ENCODE measurements at regions not wholly inside any gene's neighbourhood (a gene's known extent, or its start where the extent isn't known, plus 50 kb on each side); places are given as distances from the start of the nearest gene placed in this dataset.
"Not testable (repeated sequence)": the region's sequence is repeated elsewhere in the genome, so short reads cannot be mapped to it uniquely, and the experiment has no call there.

GRCh38 chr3:188019727-188020126 lies 134.2 kb upstream of the LPP start:
- Histone ChIP-seq H3K27me3 (ENCODE audit: control insufficient read depth in 1 of 2, insufficient read depth in 2 of 2, low read length in 1 of 2) (no peaks in the 10 kb centered on the region), H3K27ac (ENCODE audit: low read depth in 1 of 2, low read length in 2 of 2) (no peak overlapping the region), H3K36me3 (ENCODE audit: control insufficient read depth in 1 of 2, insufficient read depth in 2 of 2, low read length in 1 of 2) (no peaks in the 10 kb centered on the region), H3K9me3 (ENCODE audit: control insufficient read depth, low read length) (no peaks in the 10 kb centered on the region), H3K4me1 (ENCODE audit: control insufficient read depth in 1 of 2, insufficient read depth in 2 of 2, low read length in 2 of 2) (peaks cover 0 to 6% of the 10 kb centered on the region in 2 donors), H3K4me3 (ENCODE audit: low read length in 2 of 2) (no peak overlapping the region)
- intact Hi-C loops (cut with DNase I) = no loop called here
- DNase-seq (no peak), ATAC-seq (ENCODE audit: low FRiP score) (no peak)
- 37 to 41% methylated on average over 4 of the region's 4 CpGs for WGBS, 2 donors

- DNase-seq (peak in 1 of 2 donors; percentile 66), ATAC-seq (ENCODE audit: low FRiP score) (peak; percentile 79)
- no peaks in the 10 kb centered on the region for H3K9me3 ChIP-seq (ENCODE audit: control insufficient read depth, low read length)
- peak overlapping the region in 1 of 2 donors; percentile 44 for H3K27ac ChIP-seq (ENCODE audit: low read depth in 1 of 2, low read length in 2 of 2)
- H3K4me1 ChIP-seq (ENCODE audit: control insufficient read depth in 1 of 2, insufficient read depth in 2 of 2, low read length in 2 of 2) = peaks cover 0 to 6% of the 10 kb centered on the region in 2 donors
- no peaks in the 10 kb centered on the region for H3K27me3 ChIP-seq (ENCODE audit: control insufficient read depth in 1 of 2, insufficient read depth in 2 of 2, low read length in 1 of 2)
- intact Hi-C loops (cut with DNase I) = no loop called here
- 45 to 54% methylated on average over 3 of the region's 3 CpGs for WGBS, 2 donors
- H3K4me3 ChIP-seq (ENCODE audit: low read length in 2 of 2) = no peak overlapping the region
- no peaks in the 10 kb centered on the region for H3K36me3 ChIP-seq (ENCODE audit: control insufficient read depth in 1 of 2, insufficient read depth in 2 of 2, low read length in 1 of 2)
These were observed 132.9 kb upstream of the LPP start for GRCh38 chr3:188021041-188021440.

- Histone ChIP-seq H3K9me3 (ENCODE audit: control insufficient read depth, low read length) (no peaks in the 10 kb centered on the region), H3K27ac (ENCODE audit: low read depth in 1 of 2, low read length in 2 of 2) (peak overlapping the region in 1 of 2 donors; percentile 44), H3K36me3 (ENCODE audit: control insufficient read depth in 1 of 2, insufficient read depth in 2 of 2, low read length in 1 of 2) (no peaks in the 10 kb centered on the region), H3K27me3 (ENCODE audit: control insufficient read depth in 1 of 2, insufficient read depth in 2 of 2, low read length in 1 of 2) (no peaks in the 10 kb centered on the region), H3K4me1 (ENCODE audit: control insufficient read depth in 1 of 2, insufficient read depth in 2 of 2, low read length in 2 of 2) (peaks cover 0 to 6% of the 10 kb centered on the region in 2 donors), H3K4me3 (ENCODE audit: low read length in 2 of 2) (no peak overlapping the region)
- WGBS, 2 donors = 50 to 53% methylated on average over 7 of the region's 7 CpGs
- intact Hi-C loops (cut with DNase I) = no loop called here
- DNase-seq (no peak), ATAC-seq (ENCODE audit: low FRiP score) (peak; percentile 67)
These were observed 132.4 kb upstream of the LPP start for GRCh38 chr3:188021502-188022040.

GRCh38 chr3:188022902-188023301 lies 131.1 kb upstream of the LPP start:
- H3K9me3 ChIP-seq (ENCODE audit: control insufficient read depth, low read length); intact Hi-C loops (cut with DNase I); H3K27me3 ChIP-seq (ENCODE audit: control insufficient read depth in 1 of 2, insufficient read depth in 2 of 2, low read length in 1 of 2); H3K4me1 ChIP-seq (ENCODE audit: control insufficient read depth in 1 of 2, insufficient read depth in 2 of 2, low read length in 2 of 2); ATAC-seq (ENCODE audit: low FRiP score); H3K27ac ChIP-seq (ENCODE audit: low read depth in 1 of 2, low read length in 2 of 2); H3K4me3 ChIP-seq (ENCODE audit: low read length in 2 of 2); DNase-seq; H3K36me3 ChIP-seq (ENCODE audit: control insufficient read depth in 1 of 2, insufficient read depth in 2 of 2, low read length in 1 of 2): not testable (repeated sequence)
- 96 to 97% methylated on average over 4 of the region's 4 CpGs for WGBS, 2 donors

GRCh38 chr3:188025555-188025954 lies 128.4 kb upstream of the LPP start:
- Histone ChIP-seq H3K4me3 (ENCODE audit: low read length in 2 of 2) (no peak overlapping the region), H3K4me1 (ENCODE audit: control insufficient read depth in 1 of 2, insufficient read depth in 2 of 2, low read length in 2 of 2) (peaks cover 0 to 6% of the 10 kb centered on the region in 2 donors), H3K9me3 (ENCODE audit: control insufficient read depth, low read length) (no peaks in the 10 kb centered on the region), H3K36me3 (ENCODE audit: control insufficient read depth in 1 of 2, insufficient read depth in 2 of 2, low read length in 1 of 2) (no peaks in the 10 kb centered on the region), H3K27ac (ENCODE audit: low read depth in 1 of 2, low read length in 2 of 2) (no peak overlapping the region), H3K27me3 (ENCODE audit: control insufficient read depth in 1 of 2, insufficient read depth in 2 of 2, low read length in 1 of 2) (no peaks in the 10 kb centered on the region)
- ATAC-seq (ENCODE audit: low FRiP score) (no peak), DNase-seq (no peak)
- intact Hi-C loops (cut with DNase I) = no loop called here
- WGBS, 2 donors = 81% methylated on average over 6 of the region's 6 CpGs

GRCh38 chr3:188026191-188026968 lies 127.6 kb upstream of the LPP start:
- intact Hi-C loops (cut with DNase I) = no loop called here
- Histone ChIP-seq H3K4me1 (ENCODE audit: control insufficient read depth in 1 of 2, insufficient read depth in 2 of 2, low read length in 2 of 2) (peaks cover 0 to 3% of the 10 kb centered on the region in 2 donors), H3K9me3 (ENCODE audit: control insufficient read depth, low read length) (no peaks in the 10 kb centered on the region), H3K4me3 (ENCODE audit: low read length in 2 of 2) (no peak overlapping the region), H3K36me3 (ENCODE audit: control insufficient read depth in 1 of 2, insufficient read depth in 2 of 2, low read length in 1 of 2) (no peaks in the 10 kb centered on the region), H3K27me3 (ENCODE audit: control insufficient read depth in 1 of 2, insufficient read depth in 2 of 2, low read length in 1 of 2) (no peaks in the 10 kb centered on the region), H3K27ac (ENCODE audit: low read depth in 1 of 2, low read length in 2 of 2) (no peak overlapping the region)
- DNase-seq (no peak), ATAC-seq (ENCODE audit: low FRiP score) (no peak)
- WGBS, 2 donors = 93 to 97% methylated on average over 3 of the region's 3 CpGs

GRCh38 chr3:188031121-188031520 lies 122.8 kb upstream of the LPP start:
- H3K4me3 ChIP-seq (ENCODE audit: low read length in 2 of 2) = no peak overlapping the region
- intact Hi-C loops (cut with DNase I) = no loop called here
- H3K9me3 ChIP-seq (ENCODE audit: control insufficient read depth, low read length) = no peaks in the 10 kb centered on the region
- 85 to 90% methylated on average over 2 of the region's 2 CpGs for WGBS, 2 donors
- H3K27ac ChIP-seq (ENCODE audit: low read depth in 1 of 2, low read length in 2 of 2) = no peak overlapping the region
- no peaks in the 10 kb centered on the region for H3K36me3 ChIP-seq (ENCODE audit: control insufficient read depth in 1 of 2, insufficient read depth in 2 of 2, low read length in 1 of 2)
- ATAC-seq (ENCODE audit: low FRiP score) (no peak), DNase-seq (no peak)
- no peaks in the 10 kb centered on the region for H3K4me1 ChIP-seq (ENCODE audit: control insufficient read depth in 1 of 2, insufficient read depth in 2 of 2, low read length in 2 of 2)
- no peaks in the 10 kb centered on the region for H3K27me3 ChIP-seq (ENCODE audit: control insufficient read depth in 1 of 2, insufficient read depth in 2 of 2, low read length in 1 of 2)

GRCh38 chr3:188034989-188035388 lies 119.0 kb upstream of the LPP start:
- H3K27me3 ChIP-seq (ENCODE audit: control insufficient read depth in 1 of 2, insufficient read depth in 2 of 2, low read length in 1 of 2) = no peaks in the 10 kb centered on the region
- intact Hi-C loops (cut with DNase I) = no loop called here
- H3K4me3 ChIP-seq (ENCODE audit: low read length in 2 of 2) = no peak overlapping the region
- H3K27ac ChIP-seq (ENCODE audit: low read depth in 1 of 2, low read length in 2 of 2) = no peak overlapping the region
- no peaks in the 10 kb centered on the region for H3K36me3 ChIP-seq (ENCODE audit: control insufficient read depth in 1 of 2, insufficient read depth in 2 of 2, low read length in 1 of 2)
- no peaks in the 10 kb centered on the region for H3K9me3 ChIP-seq (ENCODE audit: control insufficient read depth, low read length)
- DNase-seq = no peak
- WGBS, 2 donors = 95 to 98% methylated on average over 3 of the region's 3 CpGs
- H3K4me1 ChIP-seq (ENCODE audit: control insufficient read depth in 1 of 2, insufficient read depth in 2 of 2, low read length in 2 of 2) = no peaks in the 10 kb centered on the region
- no peak for ATAC-seq (ENCODE audit: low FRiP score)

Measured in aorta (tissue), 5 donors.